HUES64 (cell line): ENCODE measurements at regions not wholly inside any gene's neighbourhood (a gene's known extent, or its start where the extent isn't known, plus 50 kb on each side); places are given as distances from the start of the nearest gene placed in this dataset.

Experiments used
- H3K27ac ChIP-seq: 2 replicates; pipeline ENCODE4 v1.7.0; 2013; ENCODE audit warnings: low read depth, low read length, inconsistent platforms
- H3K27me3 ChIP-seq: 2 replicates; pipeline ENCODE4 v1.6.1; 2013; ENCODE audit warnings: mild to moderate bottlenecking, low read length; ENCODE audit not compliant: insufficient read depth
- H3K36me3 ChIP-seq: 2 replicates; pipeline ENCODE4 v1.6.1; 2013; ENCODE audit warnings: mild to moderate bottlenecking, low read length; ENCODE audit not compliant: insufficient read depth
- H3K4me1 ChIP-seq: 2 replicates; pipeline ENCODE4 v1.6.1; 2013; ENCODE audit warnings: mild to moderate bottlenecking, low read length, moderate library complexity; ENCODE audit not compliant: insufficient read depth
- H3K4me3 ChIP-seq: 2 replicates; pipeline ENCODE4 v1.5.1; 2013; ENCODE audit warnings: mild to moderate bottlenecking, low read length, moderate library complexity
- H3K9ac ChIP-seq: 2 replicates; pipeline ENCODE4 v1.6.1; 2013; ENCODE audit warnings: mild to moderate bottlenecking, low read depth, low read length
- H3K9me3 ChIP-seq: 2 replicates; pipeline ENCODE4 v1.6.1; 2013; ENCODE audit warnings: low read depth, low read length; ENCODE audit not compliant: insufficient read depth
- WGBS: fragments of 150-250, 120-280 bp; methylation state at CpG from one replicate; pipeline ENCODE4 v1.1.7; 2013; ENCODE audit warnings: missing lambda C conversion rate; 5-methylcytosine and 5-hydroxymethylcytosine counted together

GRCh38 chr12:78645956-78646355 lies 218.6 kb upstream of the SYT1 start:
- H3K4me1 ChIP-seq, result no peaks in the 10 kb centered on the region
- H3K27me3 ChIP-seq, result peaks cover 56% of the 10 kb centered on the region
- no peaks in the 10 kb centered on the region for H3K36me3 ChIP-seq
- 89% methylated on average over 2 of the region's 2 CpGs for WGBS
- H3K4me3 ChIP-seq, result no peak overlapping the region
- no peaks in the 10 kb centered on the region for H3K9me3 ChIP-seq
- H3K27ac ChIP-seq, result no peak overlapping the region
- H3K9ac ChIP-seq, result no peak overlapping the region

- H3K9ac ChIP-seq, result no peak overlapping the region
- H3K4me3 ChIP-seq, result no peak overlapping the region
- H3K27me3 ChIP-seq, result peaks cover 83% of the 10 kb centered on the region
- H3K4me1 ChIP-seq, result no peaks in the 10 kb centered on the region
- H3K27ac ChIP-seq, result no peak overlapping the region
- no peaks in the 10 kb centered on the region for H3K36me3 ChIP-seq
- H3K9me3 ChIP-seq, result no peaks in the 10 kb centered on the region
Observed at GRCh38 chr12:78651755-78652154, 212.8 kb upstream of the SYT1 start.

GRCh38 chr12:78666584-78666983 lies 198.0 kb upstream of the SYT1 start:
- H3K36me3 ChIP-seq, result no peaks in the 10 kb centered on the region
- no peaks in the 10 kb centered on the region for H3K9me3 ChIP-seq
- peaks cover 32% of the 10 kb centered on the region for H3K27me3 ChIP-seq
- no peak overlapping the region for H3K27ac ChIP-seq
- 71% methylated on average over 1 of the region's 1 CpG for WGBS
- H3K4me1 ChIP-seq, result no peaks in the 10 kb centered on the region; the same call in 1 of the 2 replicates
- H3K9ac ChIP-seq, result no peak overlapping the region
- no peak overlapping the region for H3K4me3 ChIP-seq

- 79% methylated on average over 4 of the region's 4 CpGs for WGBS
- Histone ChIP-seq H3K27me3 (peaks cover 6% of the 10 kb centered on the region; the same call in 1 of the 2 replicates), H3K4me3 (no peak overlapping the region), H3K9ac (no peak overlapping the region), H3K27ac (no peak overlapping the region), H3K4me1 (no peaks in the 10 kb centered on the region; the same call in 1 of the 2 replicates), H3K36me3 (no peaks in the 10 kb centered on the region), H3K9me3 (no peaks in the 10 kb centered on the region)
Observed at GRCh38 chr12:78671295-78671694, 193.3 kb upstream of the SYT1 start.

- Histone ChIP-seq H3K9me3 (no peaks in the 10 kb centered on the region), H3K27me3 (peaks cover 6% of the 10 kb centered on the region; the same call in 1 of the 2 replicates), H3K9ac (no peak overlapping the region), H3K4me1 (no peaks in the 10 kb centered on the region; the same call in 1 of the 2 replicates), H3K27ac (no peak overlapping the region), H3K4me3 (no peak overlapping the region), H3K36me3 (no peaks in the 10 kb centered on the region)
- 100% methylated on average over 2 of the region's 2 CpGs for WGBS
Observed at GRCh38 chr12:78672033-78672432, 192.5 kb upstream of the SYT1 start.

GRCh38 chr12:78674311-78675090 lies 190.1 kb upstream of the SYT1 start:
- 100% methylated on average over 1 of the region's 2 CpGs for WGBS
- Histone ChIP-seq H3K4me1 (no peaks in the 10 kb centered on the region; the same call in 1 of the 2 replicates), H3K27ac (no peak overlapping the region), H3K9me3 (no peaks in the 10 kb centered on the region), H3K9ac (no peak overlapping the region), H3K36me3 (no peaks in the 10 kb centered on the region), H3K4me3 (no peak overlapping the region), H3K27me3 (peaks cover 4% of the 10 kb centered on the region; the same call in 1 of the 2 replicates)

- H3K27me3 ChIP-seq, result no peaks in the 10 kb centered on the region
- no peak overlapping the region for H3K27ac ChIP-seq
- no peak overlapping the region for H3K4me3 ChIP-seq
- H3K9me3 ChIP-seq, result no peaks in the 10 kb centered on the region
- H3K36me3 ChIP-seq, result no peaks in the 10 kb centered on the region
- WGBS, result 78% methylated on average over 4 of the region's 4 CpGs
- H3K4me1 ChIP-seq, result no peaks in the 10 kb centered on the region
- H3K9ac ChIP-seq, result no peak overlapping the region
Observed at GRCh38 chr12:78680596-78680995, 184.0 kb upstream of the SYT1 start.

GRCh38 chr12:78683031-78683430 lies 181.5 kb upstream of the SYT1 start:
- Histone ChIP-seq H3K27me3 (no peaks in the 10 kb centered on the region), H3K9ac (no peak overlapping the region), H3K4me3 (no peak overlapping the region), H3K9me3 (no peaks in the 10 kb centered on the region), H3K36me3 (no peaks in the 10 kb centered on the region), H3K27ac (no peak overlapping the region), H3K4me1 (no peaks in the 10 kb centered on the region)
- 93% methylated on average over 3 of the region's 3 CpGs for WGBS

GRCh38 chr12:78683626-78684025 lies 180.9 kb upstream of the SYT1 start:
- Histone ChIP-seq H3K9ac (no peak overlapping the region), H3K36me3 (no peaks in the 10 kb centered on the region), H3K27me3 (no peaks in the 10 kb centered on the region), H3K4me3 (no peak overlapping the region), H3K4me1 (no peaks in the 10 kb centered on the region), H3K9me3 (no peaks in the 10 kb centered on the region), H3K27ac (no peak overlapping the region)
- WGBS, result 95% methylated on average over 3 of the region's 3 CpGs

GRCh38 chr12:78684419-78684818 lies 180.2 kb upstream of the SYT1 start:
- H3K27me3 ChIP-seq, result no peaks in the 10 kb centered on the region

GRCh38 chr12:78695749-78696148 lies 168.8 kb upstream of the SYT1 start:
- Histone ChIP-seq H3K9me3 (peaks cover 6% of the 10 kb centered on the region; the same call in 1 of the 2 replicates), H3K4me1 (no peaks in the 10 kb centered on the region), H3K27ac (no peak overlapping the region), H3K36me3 (no peaks in the 10 kb centered on the region), H3K9ac (no peak overlapping the region), H3K27me3 (no peaks in the 10 kb centered on the region), H3K4me3 (no peak overlapping the region)
- 97% methylated on average over 2 of the region's 2 CpGs for WGBS

More at GRCh38 chr12:78684419-78684818, 180.2 kb upstream of the SYT1 start:
- no peaks in the 10 kb centered on the region for H3K4me1 ChIP-seq
- no peak overlapping the region for H3K9ac ChIP-seq
- no peaks in the 10 kb centered on the region for H3K36me3 ChIP-seq
- 95% methylated on average over 2 of the region's 3 CpGs for WGBS
- no peak overlapping the region for H3K27ac ChIP-seq
- no peak overlapping the region for H3K4me3 ChIP-seq
- no peaks in the 10 kb centered on the region for H3K9me3 ChIP-seq
